ENCODE measurements at regions not wholly inside any gene's neighbourhood (a gene's known extent, or its start where the extent isn't known, plus 50 kb on each side); places are given as distances from the start of the nearest gene placed in this dataset.

DNA sequence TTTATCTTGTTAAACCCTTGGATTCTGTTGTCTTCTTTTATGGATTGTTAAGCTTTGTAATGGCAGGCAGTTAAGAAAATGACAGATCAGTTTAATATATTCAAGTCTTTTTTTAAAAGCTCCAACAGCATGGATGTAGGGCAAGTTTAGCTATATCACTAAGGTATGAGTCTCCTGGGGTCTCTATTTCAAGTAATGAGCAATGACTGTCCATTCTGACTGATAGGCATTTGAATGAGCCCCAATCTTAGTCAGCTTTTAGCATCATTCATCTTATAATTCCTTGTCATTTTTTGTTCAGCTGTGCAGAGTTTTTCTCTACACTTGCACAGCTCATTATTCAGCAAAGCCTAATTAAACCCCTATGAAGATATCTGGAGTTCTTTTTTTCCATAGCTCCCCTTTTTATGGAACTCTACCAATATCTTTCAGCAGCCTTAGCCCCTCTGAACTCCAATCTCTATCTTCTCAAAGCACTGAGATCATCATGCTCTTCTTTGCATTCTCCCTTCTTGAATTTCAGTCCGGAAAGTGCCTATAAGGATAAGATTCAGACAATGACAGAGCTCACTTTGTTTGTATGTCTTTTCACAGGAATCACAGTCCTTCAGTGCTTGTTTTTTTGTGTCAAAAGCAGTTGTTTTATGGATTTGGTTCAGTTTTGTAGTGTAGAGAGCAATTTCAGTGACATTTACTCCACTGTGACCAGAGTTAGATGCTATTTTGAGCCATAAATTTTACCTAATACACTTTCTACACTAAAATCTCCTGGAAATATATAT, 97.2 kb upstream of the DOK5 start:
- TF ChIP-seq, protein P1, sequence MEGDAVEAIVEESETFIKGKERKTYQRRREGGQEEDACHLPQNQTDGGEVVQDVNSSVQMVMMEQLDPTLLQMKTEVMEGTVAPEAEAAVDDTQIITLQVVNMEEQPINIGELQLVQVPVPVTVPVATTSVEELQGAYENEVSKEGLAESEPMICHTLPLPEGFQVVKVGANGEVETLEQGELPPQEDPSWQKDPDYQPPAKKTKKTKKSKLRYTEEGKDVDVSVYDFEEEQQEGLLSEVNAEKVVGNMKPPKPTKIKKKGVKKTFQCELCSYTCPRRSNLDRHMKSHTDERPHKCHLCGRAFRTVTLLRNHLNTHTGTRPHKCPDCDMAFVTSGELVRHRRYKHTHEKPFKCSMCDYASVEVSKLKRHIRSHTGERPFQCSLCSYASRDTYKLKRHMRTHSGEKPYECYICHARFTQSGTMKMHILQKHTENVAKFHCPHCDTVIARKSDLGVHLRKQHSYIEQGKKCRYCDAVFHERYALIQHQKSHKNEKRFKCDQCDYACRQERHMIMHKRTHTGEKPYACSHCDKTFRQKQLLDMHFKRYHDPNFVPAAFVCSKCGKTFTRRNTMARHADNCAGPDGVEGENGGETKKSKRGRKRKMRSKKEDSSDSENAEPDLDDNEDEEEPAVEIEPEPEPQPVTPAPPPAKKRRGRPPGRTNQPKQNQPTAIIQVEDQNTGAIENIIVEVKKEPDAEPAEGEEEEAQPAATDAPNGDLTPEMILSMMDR (IDR thresholded peaks at IDR 0.05): no peak
- no peak for TF ChIP-seq SIN3A (IDR thresholded peaks at IDR 0.05; ENCODE audit: borderline replicate concordance, low read depth, low read length)
- no peak for TF ChIP-seq GATA2 (CRISPR knock-in tag; IDR thresholded peaks at IDR 0.05)
- no peak for TF ChIP-seq EZH2phosphoT487 (IDR thresholded peaks at IDR 0.05; ENCODE audit: borderline replicate concordance, low read depth)
- no peak for TF ChIP-seq POLR2AphosphoS5 (IDR thresholded peaks at IDR 0.05; ENCODE audit: low read depth, low read length)

All from SK-N-SH (cell line).